ENCODE measurements at regions not wholly inside any gene's neighbourhood (a gene's known extent, or its start where the extent isn't known, plus 50 kb on each side); places are given as distances from the start of the nearest gene placed in this dataset.
"Not testable (repeated sequence)": the region's sequence is repeated elsewhere in the genome, so short reads cannot be mapped to it uniquely, and the experiment has no call there.

DNA sequence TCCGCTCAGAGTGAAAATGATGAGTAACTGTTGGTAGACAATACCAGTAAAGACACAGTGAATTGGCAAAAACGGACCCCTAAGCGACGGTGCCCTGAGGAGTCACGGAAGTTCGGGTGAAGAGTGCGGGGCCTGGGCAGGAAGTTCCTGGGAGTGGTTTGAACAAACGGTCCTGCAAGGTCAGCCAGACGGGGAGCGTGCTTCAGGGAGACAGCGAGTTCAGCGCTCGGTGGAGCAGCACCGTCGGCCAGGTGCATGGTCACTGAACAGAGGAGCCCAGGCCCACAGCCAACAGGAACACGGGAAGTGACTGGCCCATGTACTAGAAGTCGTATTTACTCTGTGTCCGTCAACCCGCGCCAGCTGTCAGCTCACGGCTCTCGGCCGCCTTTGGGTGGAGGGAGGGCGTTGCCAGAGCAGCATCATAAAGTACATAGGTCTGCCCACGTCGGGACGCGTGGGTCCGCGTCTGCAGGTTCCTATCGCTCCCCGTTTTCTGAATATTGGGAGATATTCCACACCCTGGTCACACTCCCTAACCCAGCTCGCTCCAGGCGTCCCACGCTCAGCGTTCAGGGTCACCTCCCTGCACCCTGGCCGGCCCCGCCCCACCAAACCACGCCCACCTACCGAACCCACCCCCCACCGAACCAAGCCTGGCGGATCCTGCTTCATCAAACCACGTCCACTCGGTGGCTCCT lies 75.6 kb upstream of the UXS1 start:
- DNase-seq (ENCODE audit: extremely low spot score, unreplicated experiment), result no peak
- H3K36me3 Mint-ChIP-seq, result peaks cover 7% of the 10 kb centered on the region
- H3K4me3 Mint-ChIP-seq, result no peak overlapping the region
- no peaks in the 10 kb centered on the region for H3K27me3 Mint-ChIP-seq
- H3K4me1 Mint-ChIP-seq (ENCODE audit: unreplicated experiment), result peaks cover 26% of the 10 kb centered on the region
- H3K27ac Mint-ChIP-seq, result no peak overlapping the region
- TF ChIP-seq, protein P1, sequence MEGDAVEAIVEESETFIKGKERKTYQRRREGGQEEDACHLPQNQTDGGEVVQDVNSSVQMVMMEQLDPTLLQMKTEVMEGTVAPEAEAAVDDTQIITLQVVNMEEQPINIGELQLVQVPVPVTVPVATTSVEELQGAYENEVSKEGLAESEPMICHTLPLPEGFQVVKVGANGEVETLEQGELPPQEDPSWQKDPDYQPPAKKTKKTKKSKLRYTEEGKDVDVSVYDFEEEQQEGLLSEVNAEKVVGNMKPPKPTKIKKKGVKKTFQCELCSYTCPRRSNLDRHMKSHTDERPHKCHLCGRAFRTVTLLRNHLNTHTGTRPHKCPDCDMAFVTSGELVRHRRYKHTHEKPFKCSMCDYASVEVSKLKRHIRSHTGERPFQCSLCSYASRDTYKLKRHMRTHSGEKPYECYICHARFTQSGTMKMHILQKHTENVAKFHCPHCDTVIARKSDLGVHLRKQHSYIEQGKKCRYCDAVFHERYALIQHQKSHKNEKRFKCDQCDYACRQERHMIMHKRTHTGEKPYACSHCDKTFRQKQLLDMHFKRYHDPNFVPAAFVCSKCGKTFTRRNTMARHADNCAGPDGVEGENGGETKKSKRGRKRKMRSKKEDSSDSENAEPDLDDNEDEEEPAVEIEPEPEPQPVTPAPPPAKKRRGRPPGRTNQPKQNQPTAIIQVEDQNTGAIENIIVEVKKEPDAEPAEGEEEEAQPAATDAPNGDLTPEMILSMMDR (conservative IDR thresholded peaks at IDR 0.05), result no peak
- H3K9me3 Mint-ChIP-seq, result peaks cover 9% of the 10 kb centered on the region

- peak; percentile 47 for DNase-seq (ENCODE audit: extremely low spot score, unreplicated experiment)
- H3K27me3 Mint-ChIP-seq, result no peaks in the 10 kb centered on the region
- peaks cover 9% of the 10 kb centered on the region for H3K9me3 Mint-ChIP-seq
- peaks cover 7% of the 10 kb centered on the region for H3K36me3 Mint-ChIP-seq
- no peak overlapping the region for H3K4me3 Mint-ChIP-seq
- H3K27ac Mint-ChIP-seq, result no peak overlapping the region
- TF ChIP-seq, protein P1 (conservative IDR thresholded peaks at IDR 0.05), result no peak
- peaks cover 29% of the 10 kb centered on the region for H3K4me1 Mint-ChIP-seq (ENCODE audit: unreplicated experiment)
Observed at GRCh38 chr2:106267997-106268396, 73.9 kb upstream of the UXS1 start.

GRCh38 chr2:106261871-106262321 lies 67.8 kb upstream of the UXS1 start:
- no peaks in the 10 kb centered on the region for H3K9me3 Mint-ChIP-seq
- H3K4me3 Mint-ChIP-seq, result no peak overlapping the region
- H3K4me1 Mint-ChIP-seq (ENCODE audit: unreplicated experiment), result peaks cover 7% of the 10 kb centered on the region
- no peak overlapping the region for H3K27ac Mint-ChIP-seq
- no peak for DNase-seq (ENCODE audit: extremely low spot score, unreplicated experiment)
- TF ChIP-seq, protein P1 (conservative IDR thresholded peaks at IDR 0.05), result no peak
- no peaks in the 10 kb centered on the region for H3K27me3 Mint-ChIP-seq
- H3K36me3 Mint-ChIP-seq, result no peaks in the 10 kb centered on the region

DNA sequence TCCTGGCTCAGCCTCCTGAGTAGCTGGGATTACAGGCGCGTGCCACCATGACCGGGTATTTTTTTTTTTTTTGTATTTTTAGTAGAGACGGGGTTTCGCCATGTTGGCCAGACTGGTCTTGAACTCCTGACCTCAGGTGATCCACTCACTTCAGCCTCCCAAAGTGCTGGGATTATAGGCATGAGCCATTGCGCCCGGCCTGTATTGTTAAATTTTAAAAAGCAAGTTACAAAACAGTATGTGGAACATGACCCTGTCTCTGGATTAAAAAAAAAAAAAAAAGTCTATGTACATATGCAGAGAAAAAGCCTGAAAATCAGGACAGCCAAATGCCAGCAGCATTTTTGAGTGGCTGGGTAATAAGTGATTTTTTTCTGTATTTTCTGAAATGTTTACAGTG lies 64.8 kb upstream of the UXS1 start:
- not testable (repeated sequence) for H3K36me3 Mint-ChIP-seq; H3K27ac Mint-ChIP-seq; H3K9me3 Mint-ChIP-seq; DNase-seq (ENCODE audit: extremely low spot score, unreplicated experiment); H3K27me3 Mint-ChIP-seq; H3K4me1 Mint-ChIP-seq (ENCODE audit: unreplicated experiment); H3K4me3 Mint-ChIP-seq

- Mint-ChIP-seq H3K4me3 (no peak overlapping the region), H3K4me1 (ENCODE audit: unreplicated experiment) (no peaks in the 10 kb centered on the region), H3K36me3 (no peaks in the 10 kb centered on the region), H3K27me3 (no peaks in the 10 kb centered on the region), H3K27ac (no peak overlapping the region), H3K9me3 (no peaks in the 10 kb centered on the region)
- DNase-seq (ENCODE audit: extremely low spot score, unreplicated experiment), result no peak
- TF ChIP-seq, protein P1 (conservative IDR thresholded peaks at IDR 0.05), result no peak
Observed at GRCh38 chr2:106257830-106258229, 63.7 kb upstream of the UXS1 start.

DNA sequence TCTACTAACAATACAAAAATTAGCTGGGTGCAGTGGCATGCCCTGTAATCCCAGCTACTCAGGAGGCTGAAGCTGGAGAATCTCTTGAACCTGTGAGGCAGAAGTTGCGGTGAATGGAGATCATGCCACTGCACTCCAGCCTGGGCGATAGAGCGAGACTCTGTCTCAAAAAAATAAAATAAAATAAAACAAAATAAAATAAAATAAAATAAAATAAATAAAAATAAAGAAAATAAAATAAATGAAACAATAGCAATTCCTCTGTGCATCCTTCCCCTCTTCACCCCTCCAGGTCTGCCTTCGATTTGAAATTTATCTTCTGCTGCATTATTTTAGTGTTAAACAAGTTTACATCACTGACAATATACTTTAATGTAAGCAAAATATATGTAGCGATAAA lies 63.0 kb upstream of the UXS1 start:
- H3K4me3 Mint-ChIP-seq, result no peak overlapping the region
- H3K4me1 Mint-ChIP-seq (ENCODE audit: unreplicated experiment), result no peaks in the 10 kb centered on the region
- no peaks in the 10 kb centered on the region for H3K27me3 Mint-ChIP-seq
- no peaks in the 10 kb centered on the region for H3K36me3 Mint-ChIP-seq
- TF ChIP-seq, protein P1 (conservative IDR thresholded peaks at IDR 0.05), result no peak
- no peaks in the 10 kb centered on the region for H3K9me3 Mint-ChIP-seq
- no peak for DNase-seq (ENCODE audit: extremely low spot score, unreplicated experiment)
- no peak overlapping the region for H3K27ac Mint-ChIP-seq

GRCh38 chr2:106249157-106249828 lies 55.2 kb upstream of the UXS1 start:
- H3K27me3 Mint-ChIP-seq; H3K36me3 Mint-ChIP-seq; H3K4me1 Mint-ChIP-seq (ENCODE audit: unreplicated experiment): not testable (repeated sequence)

More at GRCh38 chr2:106249157-106249828, 55.2 kb upstream of the UXS1 start:
- H3K27ac Mint-ChIP-seq; H3K4me3 Mint-ChIP-seq; DNase-seq (ENCODE audit: extremely low spot score, unreplicated experiment); H3K9me3 Mint-ChIP-seq: not testable (repeated sequence)
